ENCODE measurements at regions not wholly inside any gene's neighbourhood (a gene's known extent, or its start where the extent isn't known, plus 50 kb on each side); places are given as distances from the start of the nearest gene placed in this dataset.

- DNase-seq (ENCODE audit: low spot score) = no peak
- BruUV-seq (replicated peaks) = no TSS peak
- H3K4me3 ChIP-seq (ENCODE audit: low read depth, low read length, poor library complexity, severe bottlenecking) = no peak overlapping the region
- no peaks in the 10 kb centered on the region for H3K9me3 ChIP-seq (ENCODE audit: low read depth, low read length, poor library complexity, severe bottlenecking)
- CTCF ChIA-PET = no interaction called here
- H3K36me3 ChIP-seq (ENCODE audit: insufficient read depth, low read length, poor library complexity, severe bottlenecking) = no peaks in the 10 kb centered on the region
- no peak overlapping the region for H3K27ac ChIP-seq (ENCODE audit: low read depth, low read length, poor library complexity, severe bottlenecking)
- no peak for TF ChIP-seq CTCF (conservative IDR thresholded peaks at IDR 0.05; ENCODE audit: low read depth, low read length)
- no peak for TF ChIP-seq EZH2 (IDR thresholded peaks at IDR 0.05; ENCODE audit: borderline replicate concordance, low read depth, low read length, poor library complexity, severe bottlenecking)
- POLR2A ChIA-PET (ENCODE audit: low non-redundant PET) = no interaction called here
- no peaks in the 10 kb centered on the region for H3K27me3 ChIP-seq (replicated peaks; ENCODE audit: insufficient read depth, low read depth, low read length, poor library complexity)
- intact Hi-C loops (cut with micrococcal nuclease; ENCODE audit: unreplicated experiment) = no loop called here
- peaks cover under 1% of the 10 kb centered on the region for H3K4me1 ChIP-seq (ENCODE audit: insufficient read depth, low read length, poor library complexity, severe bottlenecking)
Observed at GRCh38 chr2:217371781-217372213, 511.9 kb upstream of the TNP1 start.

GRCh38 chr2:217370391-217370790 is 510.5 kb upstream of the TNP1 start:
- no peak overlapping the region for H3K4me3 ChIP-seq (ENCODE audit: low read depth, low read length, poor library complexity, severe bottlenecking)
- no peaks in the 10 kb centered on the region for H3K27me3 ChIP-seq (replicated peaks; ENCODE audit: insufficient read depth, low read depth, low read length, poor library complexity)
- no TSS peak for BruUV-seq (replicated peaks)
- peaks cover 15% of the 10 kb centered on the region for H3K4me1 ChIP-seq (ENCODE audit: insufficient read depth, low read length, poor library complexity, severe bottlenecking)
- ChIA-PET CTCF (no interaction called here), POLR2A (ENCODE audit: low non-redundant PET) (no interaction called here)
- no peak for TF ChIP-seq CTCF (conservative IDR thresholded peaks at IDR 0.05; ENCODE audit: low read depth, low read length)
- no peak for TF ChIP-seq EZH2 (IDR thresholded peaks at IDR 0.05; ENCODE audit: borderline replicate concordance, low read depth, low read length, poor library complexity, severe bottlenecking)
- no peak overlapping the region for H3K27ac ChIP-seq (ENCODE audit: low read depth, low read length, poor library complexity, severe bottlenecking)
- intact Hi-C loops (cut with micrococcal nuclease; ENCODE audit: unreplicated experiment) = no loop called here
- peak; percentile 10 for DNase-seq (ENCODE audit: low spot score)
- no peaks in the 10 kb centered on the region for H3K36me3 ChIP-seq (ENCODE audit: insufficient read depth, low read length, poor library complexity, severe bottlenecking)
- H3K9me3 ChIP-seq (ENCODE audit: low read depth, low read length, poor library complexity, severe bottlenecking) = no peaks in the 10 kb centered on the region

- peaks cover 16% of the 10 kb centered on the region for H3K4me1 ChIP-seq (ENCODE audit: insufficient read depth, low read length, poor library complexity, severe bottlenecking)
- BruUV-seq (replicated peaks) = no TSS peak
- TF ChIP-seq CTCF (conservative IDR thresholded peaks at IDR 0.05; ENCODE audit: low read depth, low read length) = no peak
- no peak for TF ChIP-seq EZH2 (IDR thresholded peaks at IDR 0.05; ENCODE audit: borderline replicate concordance, low read depth, low read length, poor library complexity, severe bottlenecking)
- no peak for DNase-seq (ENCODE audit: low spot score)
- CTCF ChIA-PET = no interaction called here
- no peak overlapping the region for H3K4me3 ChIP-seq (ENCODE audit: low read depth, low read length, poor library complexity, severe bottlenecking)
- no peaks in the 10 kb centered on the region for H3K9me3 ChIP-seq (ENCODE audit: low read depth, low read length, poor library complexity, severe bottlenecking)
- no peak overlapping the region for H3K27ac ChIP-seq (ENCODE audit: low read depth, low read length, poor library complexity, severe bottlenecking)
- POLR2A ChIA-PET (ENCODE audit: low non-redundant PET) = no interaction called here
- intact Hi-C loops (cut with micrococcal nuclease; ENCODE audit: unreplicated experiment) = loop anchor here (5.0 kb wide), 1 partner anchor 40 kb away; no protein-coding TSS in a partner anchor
- no peaks in the 10 kb centered on the region for H3K36me3 ChIP-seq (ENCODE audit: insufficient read depth, low read length, poor library complexity, severe bottlenecking)
- H3K27me3 ChIP-seq (replicated peaks; ENCODE audit: insufficient read depth, low read depth, low read length, poor library complexity) = no peaks in the 10 kb centered on the region
Observed at GRCh38 chr2:217367464-217367863, 507.6 kb upstream of the TNP1 start.
